Astrocyte of the spinal cord (primary cell): ENCODE measurements at regions not wholly inside any gene's neighbourhood (a gene's known extent, or its start where the extent isn't known, plus 50 kb on each side); places are given as distances from the start of the nearest gene placed in this dataset.
"Not testable (repeated sequence)": the region's sequence is repeated elsewhere in the genome, so short reads cannot be mapped to it uniquely, and the experiment has no call there.

Source experiments
- DNase-seq: peaks from one replicate; pipeline ENCODE4 v3.0.0; 2011; ENCODE audit warnings: low read depth, low spot score
- H3K4me3 ChIP-seq: 2 replicates; pipeline ENCODE4 v1.5.1; 2011; ENCODE audit warnings: low read depth, mild to moderate bottlenecking, low read length, moderate library complexity
- CTCF ChIP-seq: IDR thresholded peaks from 2 replicates; pipeline ENCODE4 v1.5.1; 2012; ENCODE audit warnings: low read depth, mild to moderate bottlenecking, low read length, inconsistent platforms
- in situ Hi-C: cut with HindIII; loops from 2 replicates; pipeline ENCODE4 v1.10.0; 2017; ENCODE audit warnings: low sequenced_read_pairs

DNA sequence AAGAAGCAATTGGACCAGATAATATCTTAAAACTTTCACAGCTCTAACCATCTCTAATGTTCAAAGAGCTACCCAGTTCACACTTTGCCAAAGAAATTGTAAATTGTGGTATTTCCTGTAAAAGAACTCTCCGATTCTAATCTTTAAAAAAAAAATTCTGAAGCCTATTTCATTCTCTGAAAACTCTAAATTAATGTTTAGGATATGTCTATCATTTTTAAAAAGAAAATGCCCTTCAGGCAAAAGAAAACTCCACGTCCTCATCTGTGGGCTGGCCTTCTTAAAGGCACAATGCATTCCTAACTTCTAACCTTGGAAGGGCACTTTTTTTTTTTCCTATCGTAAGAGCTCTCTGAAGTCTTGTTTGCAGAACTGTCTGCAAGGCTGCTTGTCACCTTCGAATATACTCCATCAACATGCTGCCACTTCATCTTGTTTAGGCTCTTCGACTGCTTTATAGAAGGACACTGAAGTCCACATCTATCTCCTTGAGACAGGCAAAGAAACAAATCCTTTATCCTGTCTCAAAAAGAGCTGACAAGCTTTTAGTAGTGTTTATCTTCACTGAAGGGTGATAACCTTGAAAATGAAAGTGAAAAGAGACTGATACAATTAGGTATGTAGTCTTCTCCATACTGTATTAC, 124.3 kb upstream of the SLC39A10 start:
- peak; percentile 60 for DNase-seq
- in situ Hi-C loops = no loop called here
- H3K4me3 ChIP-seq = peak overlapping the region; percentile 9
- TF ChIP-seq CTCF = no peak

- no peak overlapping the region for H3K4me3 ChIP-seq
- DNase-seq = no peak
- in situ Hi-C loops = no loop called here
- no peak for TF ChIP-seq CTCF
Observed at GRCh38 chr2:195532255-195532627, 124.8 kb upstream of the SLC39A10 start.

- in situ Hi-C loops = no loop called here
- H3K4me3 ChIP-seq = no peak overlapping the region
- no peak for TF ChIP-seq CTCF
- DNase-seq = peak; percentile 74
Observed at GRCh38 chr2:195531754-195532153, 125.3 kb upstream of the SLC39A10 start.

- in situ Hi-C loops, H3K4me3 ChIP-seq, DNase-seq: not testable (repeated sequence)
Observed at GRCh38 chr2:195523242-195523641, 133.8 kb upstream of the SLC39A10 start.

DNA sequence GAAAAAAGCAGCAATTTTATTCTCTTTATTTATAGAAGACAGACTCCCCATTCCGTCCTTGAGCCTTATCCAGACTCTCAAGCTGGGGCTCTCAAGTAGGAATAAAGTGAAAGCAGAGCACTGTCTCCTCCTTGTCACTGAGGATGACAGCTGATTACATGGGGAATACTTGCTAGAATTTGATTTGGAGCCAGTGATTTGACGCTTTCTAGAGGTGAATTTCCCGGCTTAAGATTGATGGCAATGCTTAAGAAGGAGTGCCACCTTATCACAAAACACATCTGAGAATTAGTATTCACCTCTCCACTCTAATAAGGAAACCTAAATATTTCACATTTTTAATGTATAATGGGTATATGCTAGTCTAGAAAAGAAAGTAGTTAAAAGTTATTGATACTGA, 135.4 kb upstream of the SLC39A10 start:
- H3K4me3 ChIP-seq = no peak overlapping the region
- no peak for TF ChIP-seq CTCF
- in situ Hi-C loops = no loop called here
- no peak for DNase-seq

DNA sequence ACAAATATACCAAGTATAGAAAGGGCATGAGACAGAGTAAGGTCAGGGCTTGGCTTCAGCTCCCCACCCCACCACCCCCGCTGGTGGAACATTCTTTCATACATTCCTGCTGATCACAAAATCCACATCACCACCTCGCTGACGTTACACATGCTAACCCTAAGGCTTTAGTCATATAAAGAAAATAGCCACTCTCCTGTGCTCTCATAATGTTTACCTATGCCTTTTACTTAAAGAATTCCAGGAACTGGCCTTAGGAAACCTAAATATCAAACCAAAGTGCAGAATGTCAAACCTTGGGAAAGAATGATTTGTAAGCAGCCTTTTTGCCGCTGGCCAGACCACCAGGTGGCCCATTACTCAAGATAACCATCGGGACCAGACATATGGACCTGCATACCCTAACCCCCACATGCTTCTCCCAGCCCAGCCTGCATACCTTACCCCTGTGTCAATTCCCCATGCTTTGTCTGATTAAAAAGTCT, 136.3 kb upstream of the SLC39A10 start:
- in situ Hi-C loops = no loop called here
- H3K4me3 ChIP-seq = no peak overlapping the region
- TF ChIP-seq CTCF = no peak
- peak; percentile 98 for DNase-seq

GRCh38 chr2:195515551-195515950, 141.5 kb upstream of the SLC39A10 start:
- in situ Hi-C loops = no loop called here
- no peak overlapping the region for H3K4me3 ChIP-seq
- no peak for TF ChIP-seq CTCF
- no peak for DNase-seq
